ENCODE measurements at regions not wholly inside any gene's neighbourhood (a gene's known extent, or its start where the extent isn't known, plus 50 kb on each side); places are given as distances from the start of the nearest gene placed in this dataset.

GRCh38 chr7:130960208-130960988, 226.4 kb upstream of the KLF14 start:
- TSS peak; percentile 81 for BruUV-seq (replicated peaks)
- peak; percentile 69 for FAIRE-seq
- Histone ChIP-seq H3K9ac (replicated peaks; ENCODE audit: extremely low read depth, insufficient read depth, low read length) (peak overlapping the region; percentile 51), H3K36me3 (ENCODE audit: control insufficient read depth in 2 of 2, extremely low read depth in 1 of 2, insufficient read depth in 2 of 2, low read length in 2 of 2) (no peaks in the 10 kb centered on the region), H3K4me1 (ENCODE audit: control insufficient read depth, extremely low read depth, insufficient read depth, low read length) (peaks cover 21% of the 10 kb centered on the region), H3K79me2 (ENCODE audit: control insufficient read depth, insufficient read depth, low read length) (no peaks in the 10 kb centered on the region), H3K9me3 (replicated peaks; ENCODE audit: control insufficient read depth, insufficient read depth, low read length) (no peaks in the 10 kb centered on the region), H3K27me3 (ENCODE audit: control insufficient read depth in 2 of 2, insufficient read depth in 2 of 2, low read length in 2 of 2) (no peaks in the 10 kb centered on the region), H2AFZ (ENCODE audit: low read depth, low read length) (peak overlapping the region; percentile 4), H3K4me2 (ENCODE audit: insufficient read depth, low read length) (peak overlapping the region; percentile 46), H3K4me3 (replicated peaks in 1 of 3; ENCODE audit: insufficient read depth in 1 of 3, low read depth in 1 of 3, low read length in 3 of 3) (peak overlapping the region in 1 of 3 experiments; percentile 22), H4K20me1 (replicated peaks; ENCODE audit: control insufficient read depth, extremely low read depth, insufficient read depth, low read length) (no peaks in the 10 kb centered on the region), H3K9me1 (replicated peaks; ENCODE audit: control insufficient read depth, extremely low read depth, insufficient read depth, low read length) (no peaks in the 10 kb centered on the region), H3K27ac (ENCODE audit: insufficient read depth, low read depth, low read length) (peak overlapping the region; percentile 42)
- POLR2A ChIA-PET, result interaction anchor here (0.6 to 1.3 kb wide), 2 partner anchors 48 to 71 kb away, joined by 3 to 5 read pairs; no protein-coding TSS in a partner anchor
- intact Hi-C loops (cut with micrococcal nuclease) (loop anchor here (1.0 kb wide), 1 partner anchor 47 kb away; no protein-coding TSS in a partner anchor), dilution Hi-C loops (cut with MboI; ENCODE audit: extremely low pct_ligation_motif_present, low sequenced_read_pairs) (no loop called here)
- TF ChIP-seq JUN (IDR thresholded peaks at IDR 0.05; ENCODE audit: borderline replicate concordance, insufficient read depth, insufficient read length, low read depth), result peak; percentile 58
- no peak for TF ChIP-seq GATA2 (IDR thresholded peaks at IDR 0.05; ENCODE audit: insufficient read depth, insufficient read length, low read depth, low read length)
- peak; percentile 19 for TF ChIP-seq FOS (IDR thresholded peaks at IDR 0.05; ENCODE audit: borderline replicate concordance, insufficient read depth, low read length)
- CTCF ChIA-PET, result interaction anchor here (0.7 to 5.9 kb wide), 18 partner anchors 8 to 109 kb away, joined by 3 to 37 read pairs (median 4); no protein-coding TSS in a partner anchor
- peak; percentile 68 for DNase-seq (ENCODE audit: low read depth, low spot score)

GRCh38 chr7:130961128-130961601, 227.2 kb upstream of the KLF14 start:
- Histone ChIP-seq H3K9me3 (replicated peaks; ENCODE audit: control insufficient read depth, insufficient read depth, low read length) (no peaks in the 10 kb centered on the region), H3K79me2 (ENCODE audit: control insufficient read depth, insufficient read depth, low read length) (no peaks in the 10 kb centered on the region), H2AFZ (ENCODE audit: low read depth, low read length) (no peak overlapping the region), H3K4me3 (replicated peaks in 1 of 3; ENCODE audit: insufficient read depth in 1 of 3, low read depth in 1 of 3, low read length in 3 of 3) (no peak overlapping the region), H3K27me3 (ENCODE audit: control insufficient read depth in 2 of 2, insufficient read depth in 2 of 2, low read length in 2 of 2) (no peaks in the 10 kb centered on the region), H3K9me1 (replicated peaks; ENCODE audit: control insufficient read depth, extremely low read depth, insufficient read depth, low read length) (no peaks in the 10 kb centered on the region), H3K4me2 (ENCODE audit: insufficient read depth, low read length) (peak overlapping the region; percentile 46), H3K27ac (ENCODE audit: insufficient read depth, low read depth, low read length) (peak overlapping the region; percentile 42), H3K4me1 (ENCODE audit: control insufficient read depth, extremely low read depth, insufficient read depth, low read length) (peaks cover 21% of the 10 kb centered on the region), H3K36me3 (ENCODE audit: control insufficient read depth in 2 of 2, extremely low read depth in 1 of 2, insufficient read depth in 2 of 2, low read length in 2 of 2) (no peaks in the 10 kb centered on the region), H4K20me1 (replicated peaks; ENCODE audit: control insufficient read depth, extremely low read depth, insufficient read depth, low read length) (no peaks in the 10 kb centered on the region), H3K9ac (replicated peaks; ENCODE audit: extremely low read depth, insufficient read depth, low read length) (peak overlapping the region; percentile 51)
- dilution Hi-C loops (cut with MboI; ENCODE audit: extremely low pct_ligation_motif_present, low sequenced_read_pairs) (no loop called here), intact Hi-C loops (cut with micrococcal nuclease) (no loop called here)
- FAIRE-seq (no peak), DNase-seq (ENCODE audit: low read depth, low spot score) (no peak)
- TF ChIP-seq POLR2AphosphoS5 (IDR thresholded peaks at IDR 0.05; ENCODE audit: insufficient read depth, low read depth, low read length) (no peak), POLR2A (IDR thresholded peaks at IDR 0.05; ENCODE audit: low read depth, low read length) (no peak), GATA2 (IDR thresholded peaks at IDR 0.05; ENCODE audit: insufficient read depth, insufficient read length, low read depth, low read length) (no peak), EZH2 (IDR thresholded peaks at IDR 0.05; ENCODE audit: borderline replicate concordance, low read depth, low read length, severe bottlenecking) (no peak)
- BruUV-seq (replicated peaks), result no TSS peak
- CTCF ChIA-PET, result interaction anchor here (1.0 to 5.9 kb wide), 16 partner anchors 9 to 108 kb away, joined by 3 to 37 read pairs (median 5); no protein-coding TSS in a partner anchor
- POLR2A ChIA-PET, result interaction anchor here (1.3 kb wide), 1 partner anchor 49 kb away, joined by 5 read pairs; no protein-coding TSS in a partner anchor
